ENCODE measurements at regions not wholly inside any gene's neighbourhood (a gene's known extent, or its start where the extent isn't known, plus 50 kb on each side); places are given as distances from the start of the nearest gene placed in this dataset.

DNA sequence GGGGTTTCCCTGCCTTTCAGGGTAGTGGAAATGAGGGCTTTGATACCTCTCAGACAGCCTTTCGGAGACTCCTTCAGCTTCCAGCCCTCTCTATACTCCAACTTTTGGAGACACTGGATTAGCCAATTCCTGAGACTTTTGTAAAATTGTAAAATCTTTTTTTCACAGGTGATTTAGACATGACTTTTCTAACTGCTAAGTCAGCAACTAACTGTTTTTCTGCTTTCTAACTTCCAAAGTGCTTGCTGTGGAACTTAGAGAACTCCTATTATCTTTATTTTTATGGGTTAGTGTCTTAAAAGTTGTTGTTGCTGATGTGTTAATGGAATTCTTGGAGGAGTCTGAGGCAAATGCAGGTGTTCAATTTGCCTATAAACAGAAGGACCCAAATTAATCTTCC, 616.7 kb upstream of the ID2 start:
- DNase-seq (ENCODE audit: extremely low read depth, insufficient read length), result no peak
- no peak overlapping the region for H3K4me3 ChIP-seq (replicated peaks; ENCODE audit: low read depth, low read length)
- no peaks in the 10 kb centered on the region for H3K27me3 ChIP-seq (replicated peaks; ENCODE audit: control insufficient read depth, insufficient read depth, low read length)
- no peaks in the 10 kb centered on the region for H3K36me3 ChIP-seq (ENCODE audit: control insufficient read depth, insufficient read depth, low read length)
- TF ChIP-seq, protein P1, sequence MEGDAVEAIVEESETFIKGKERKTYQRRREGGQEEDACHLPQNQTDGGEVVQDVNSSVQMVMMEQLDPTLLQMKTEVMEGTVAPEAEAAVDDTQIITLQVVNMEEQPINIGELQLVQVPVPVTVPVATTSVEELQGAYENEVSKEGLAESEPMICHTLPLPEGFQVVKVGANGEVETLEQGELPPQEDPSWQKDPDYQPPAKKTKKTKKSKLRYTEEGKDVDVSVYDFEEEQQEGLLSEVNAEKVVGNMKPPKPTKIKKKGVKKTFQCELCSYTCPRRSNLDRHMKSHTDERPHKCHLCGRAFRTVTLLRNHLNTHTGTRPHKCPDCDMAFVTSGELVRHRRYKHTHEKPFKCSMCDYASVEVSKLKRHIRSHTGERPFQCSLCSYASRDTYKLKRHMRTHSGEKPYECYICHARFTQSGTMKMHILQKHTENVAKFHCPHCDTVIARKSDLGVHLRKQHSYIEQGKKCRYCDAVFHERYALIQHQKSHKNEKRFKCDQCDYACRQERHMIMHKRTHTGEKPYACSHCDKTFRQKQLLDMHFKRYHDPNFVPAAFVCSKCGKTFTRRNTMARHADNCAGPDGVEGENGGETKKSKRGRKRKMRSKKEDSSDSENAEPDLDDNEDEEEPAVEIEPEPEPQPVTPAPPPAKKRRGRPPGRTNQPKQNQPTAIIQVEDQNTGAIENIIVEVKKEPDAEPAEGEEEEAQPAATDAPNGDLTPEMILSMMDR (IDR thresholded peaks at IDR 0.05; ENCODE audit: insufficient read depth, low read length, poor library complexity, severe bottlenecking), result no peak

DNA sequence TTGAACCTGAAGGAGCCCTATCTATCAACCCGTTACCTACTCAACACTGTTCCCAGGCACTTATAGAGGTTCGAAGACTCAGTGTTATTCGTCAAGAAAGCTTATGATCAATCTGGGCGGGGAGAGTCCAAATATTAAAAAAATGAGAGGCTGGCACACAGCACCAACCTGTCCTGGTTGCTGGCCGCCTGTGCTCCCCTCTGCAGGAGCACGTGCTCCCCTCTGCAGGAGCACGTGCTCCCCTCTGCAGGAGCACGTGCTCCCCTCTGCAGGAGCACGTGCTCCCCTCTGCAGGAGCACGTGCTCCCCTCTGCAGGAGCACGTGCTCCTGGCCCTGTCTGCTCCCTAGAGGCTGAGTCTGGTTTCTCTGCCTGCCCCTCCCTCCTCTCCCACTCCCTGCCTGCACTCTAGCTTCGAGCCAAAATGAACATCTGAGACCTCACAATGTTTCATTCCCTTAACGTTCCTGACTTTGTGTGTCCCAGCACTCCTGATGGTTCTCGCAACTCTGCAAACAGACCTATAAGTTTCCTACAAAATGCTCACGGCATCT, 614.0 kb upstream of the ID2 start:
- H3K27me3 ChIP-seq (replicated peaks; ENCODE audit: control insufficient read depth, insufficient read depth, low read length), result no peaks in the 10 kb centered on the region
- no peak overlapping the region for H3K4me3 ChIP-seq (replicated peaks; ENCODE audit: low read depth, low read length)
- DNase-seq (ENCODE audit: extremely low read depth, insufficient read length), result no peak
- H3K36me3 ChIP-seq (ENCODE audit: control insufficient read depth, insufficient read depth, low read length), result no peaks in the 10 kb centered on the region
- TF ChIP-seq, protein P1 (IDR thresholded peaks at IDR 0.05; ENCODE audit: insufficient read depth, low read length, poor library complexity, severe bottlenecking), result no peak

DNA sequence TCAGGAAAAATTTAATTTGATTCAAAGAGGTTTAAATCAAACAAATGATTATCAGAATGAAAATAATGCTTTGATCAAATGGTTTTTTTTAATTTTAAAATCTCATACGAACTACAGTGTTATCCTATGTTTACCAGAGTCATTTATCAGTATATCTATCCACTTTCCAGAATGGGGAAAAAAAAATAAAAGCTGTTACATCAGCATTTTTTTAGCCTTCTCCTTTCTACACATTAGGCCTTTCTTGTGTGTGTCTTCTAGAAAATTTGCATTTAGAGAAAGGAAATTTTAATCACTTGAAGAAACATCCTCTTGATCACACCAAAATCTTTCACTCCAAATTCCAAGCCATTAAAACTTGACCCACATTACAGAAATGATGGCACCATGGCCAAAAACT, 608.9 kb upstream of the ID2 start:
- Histone ChIP-seq H3K4me3 (replicated peaks; ENCODE audit: low read depth, low read length) (no peak overlapping the region), H3K36me3 (ENCODE audit: control insufficient read depth, insufficient read depth, low read length) (no peaks in the 10 kb centered on the region), H3K27me3 (replicated peaks; ENCODE audit: control insufficient read depth, insufficient read depth, low read length) (no peaks in the 10 kb centered on the region)
- TF ChIP-seq, protein P1 (IDR thresholded peaks at IDR 0.05; ENCODE audit: insufficient read depth, low read length, poor library complexity, severe bottlenecking), result no peak
- no peak for DNase-seq (ENCODE audit: extremely low read depth, insufficient read length)

DNA sequence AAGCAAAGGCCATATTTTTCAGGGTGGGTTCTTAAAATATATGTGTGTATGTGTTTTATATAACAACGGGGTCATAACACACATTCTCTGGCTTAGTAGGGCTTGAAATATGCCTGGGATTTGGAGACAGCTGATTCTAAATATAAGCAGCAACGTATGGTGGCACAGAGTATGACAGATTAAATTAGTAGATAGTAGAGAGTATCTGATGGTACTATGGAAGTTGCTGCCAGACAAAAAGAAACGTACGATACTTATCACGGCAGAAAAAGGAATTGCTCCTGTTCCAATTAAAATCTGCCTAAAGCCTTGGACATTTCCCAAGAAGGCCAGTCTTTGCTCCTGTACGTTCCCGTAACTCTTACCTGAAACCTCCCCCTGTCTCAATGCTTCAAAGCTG, 607.9 kb upstream of the ID2 start:
- H3K27me3 ChIP-seq (replicated peaks; ENCODE audit: control insufficient read depth, insufficient read depth, low read length), result no peaks in the 10 kb centered on the region
- no peak for DNase-seq (ENCODE audit: extremely low read depth, insufficient read length)
- no peaks in the 10 kb centered on the region for H3K36me3 ChIP-seq (ENCODE audit: control insufficient read depth, insufficient read depth, low read length)
- no peak overlapping the region for H3K4me3 ChIP-seq (replicated peaks; ENCODE audit: low read depth, low read length)
- TF ChIP-seq, protein P1 (IDR thresholded peaks at IDR 0.05; ENCODE audit: insufficient read depth, low read length, poor library complexity, severe bottlenecking), result no peak

DNA sequence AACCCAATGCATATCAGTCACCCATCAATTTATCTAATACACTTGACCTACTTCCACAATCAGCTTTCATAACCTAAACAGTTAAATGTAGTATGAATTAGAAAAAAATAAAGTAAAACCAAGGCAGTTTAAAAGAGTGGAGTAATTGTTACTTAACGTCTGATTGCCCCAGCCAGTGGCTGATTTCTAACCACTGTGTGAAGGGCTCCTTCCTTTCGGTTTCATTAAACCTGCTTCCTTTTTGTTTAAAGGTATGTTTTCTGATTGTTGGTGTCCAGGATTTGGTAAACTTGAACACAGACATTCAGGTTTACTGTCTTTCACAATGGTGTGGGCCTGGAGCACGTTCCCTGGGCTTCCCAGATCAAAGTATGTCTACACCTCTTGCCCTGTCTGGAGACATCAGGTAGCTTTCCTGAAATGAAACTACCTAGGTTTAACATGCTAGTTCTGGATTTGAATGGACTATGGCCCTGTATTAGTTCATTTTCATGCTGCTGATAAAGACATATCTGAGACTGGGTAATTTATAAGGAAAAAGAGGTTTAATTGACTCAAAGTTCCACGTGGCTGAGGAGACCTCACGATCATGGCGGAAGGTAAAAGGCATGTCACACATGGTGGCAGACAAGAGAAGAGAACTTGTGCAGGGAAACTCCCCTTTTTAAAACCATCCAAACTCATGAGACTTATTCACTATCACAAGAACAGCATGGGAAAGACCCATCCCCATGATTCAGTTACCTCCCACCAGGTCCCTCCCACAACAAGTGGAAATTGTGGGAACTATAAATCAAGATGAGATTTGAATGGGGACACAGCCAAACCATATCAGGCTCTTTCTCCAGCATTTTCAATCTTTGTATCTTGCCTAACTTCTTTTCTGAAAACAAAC, 605.2 kb upstream of the ID2 start:
- Histone ChIP-seq H3K27me3 (replicated peaks; ENCODE audit: control insufficient read depth, insufficient read depth, low read length) (no peaks in the 10 kb centered on the region), H3K4me3 (replicated peaks; ENCODE audit: low read depth, low read length) (no peak overlapping the region), H3K36me3 (ENCODE audit: control insufficient read depth, insufficient read depth, low read length) (no peaks in the 10 kb centered on the region)
- no peak for DNase-seq (ENCODE audit: extremely low read depth, insufficient read length)
- TF ChIP-seq, protein P1 (IDR thresholded peaks at IDR 0.05; ENCODE audit: insufficient read depth, low read length, poor library complexity, severe bottlenecking), result no peak
